ENCODE measurements at regions not wholly inside any gene's neighbourhood (a gene's known extent, or its start where the extent isn't known, plus 50 kb on each side); places are given as distances from the start of the nearest gene placed in this dataset.

DNA sequence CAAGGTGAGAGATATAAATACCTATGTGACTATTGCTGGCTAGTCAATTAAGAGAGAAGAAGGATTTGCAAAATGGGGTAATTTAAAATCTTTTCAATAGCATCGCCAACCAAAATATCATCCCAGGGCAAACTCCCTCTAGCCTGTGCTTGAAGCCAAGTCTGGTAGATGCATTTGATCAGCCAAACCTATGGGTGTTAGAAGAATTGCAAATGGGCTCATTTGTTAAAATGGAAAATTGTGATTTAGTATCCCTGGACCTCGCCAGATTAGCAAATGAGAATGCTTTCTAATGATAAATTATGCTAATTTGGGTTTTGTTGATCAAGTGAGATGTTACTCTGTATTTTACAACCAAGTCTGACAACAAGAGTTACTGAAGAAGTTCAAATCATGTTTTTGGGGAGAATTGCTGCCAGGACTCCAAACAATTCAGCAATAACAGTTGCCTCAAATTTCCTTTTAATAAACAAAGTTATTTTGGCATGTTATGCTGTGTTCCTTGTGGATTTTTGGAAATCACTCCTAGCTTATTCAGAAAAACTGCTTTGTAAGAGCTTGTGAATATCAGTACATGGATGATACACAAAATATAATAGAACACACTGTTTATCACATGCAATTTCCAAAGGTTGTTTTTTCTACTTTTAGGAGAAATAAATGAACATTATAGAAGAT, 272.5 kb upstream of the PARD3B start:
- H3K4me3 ChIP-seq (ENCODE audit: low read length, poor library complexity, severe bottlenecking), result no peak overlapping the region
- H3K9me3 ChIP-seq (ENCODE audit: insufficient read depth, low read depth, low read length), result no peaks in the 10 kb centered on the region

DNA sequence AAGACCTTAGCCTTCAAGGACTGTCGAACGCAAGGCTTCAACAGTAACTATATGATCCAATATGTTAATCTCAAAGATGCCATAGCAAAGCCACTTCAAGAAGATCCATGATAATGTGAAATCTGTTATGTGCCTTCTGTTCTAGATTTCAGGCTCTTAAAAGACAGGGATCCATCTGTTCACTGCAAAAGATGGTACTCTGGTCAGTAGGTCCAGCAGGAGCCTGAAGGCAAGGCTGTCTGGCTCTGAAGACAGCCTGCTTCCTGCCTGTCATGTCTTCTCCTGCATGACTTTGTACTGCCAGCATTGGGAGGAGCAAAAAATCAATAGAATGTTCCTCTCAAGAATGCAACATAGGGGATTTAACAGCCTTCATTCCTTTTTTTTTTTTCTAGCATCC, 270.8 kb upstream of the PARD3B start:
- Histone ChIP-seq H3K79me2 (ENCODE audit: insufficient read depth, low read length) (no peaks in the 10 kb centered on the region), H3K36me3 (ENCODE audit: insufficient read depth, low read length) (no peaks in the 10 kb centered on the region), H2AFZ (ENCODE audit: low read length) (no peak overlapping the region), H3K4me2 (ENCODE audit: low read depth, low read length, poor library complexity, severe bottlenecking) (no peak overlapping the region), H4K20me1 (ENCODE audit: insufficient read depth, low read length, poor library complexity, severe bottlenecking) (no peaks in the 10 kb centered on the region), H3K9me3 (ENCODE audit: insufficient read depth, low read depth, low read length) (no peaks in the 10 kb centered on the region), H3K4me1 (ENCODE audit: insufficient read depth, low read length, poor library complexity, severe bottlenecking) (no peaks in the 10 kb centered on the region), H3K4me3 (ENCODE audit: low read length, poor library complexity, severe bottlenecking) (no peak overlapping the region), H3K9ac (ENCODE audit: low read depth, low read length, poor library complexity, severe bottlenecking) (no peak overlapping the region), H3K27me3 (ENCODE audit: insufficient read depth, low read length, poor library complexity, severe bottlenecking) (peaks cover 7% of the 10 kb centered on the region), H3K9me2 (replicated peaks; ENCODE audit: low read depth, low read length) (no peaks in the 10 kb centered on the region), H3F3A (ENCODE audit: low read depth) (no peaks in the 10 kb centered on the region)
- TF ChIP-seq, protein P1, sequence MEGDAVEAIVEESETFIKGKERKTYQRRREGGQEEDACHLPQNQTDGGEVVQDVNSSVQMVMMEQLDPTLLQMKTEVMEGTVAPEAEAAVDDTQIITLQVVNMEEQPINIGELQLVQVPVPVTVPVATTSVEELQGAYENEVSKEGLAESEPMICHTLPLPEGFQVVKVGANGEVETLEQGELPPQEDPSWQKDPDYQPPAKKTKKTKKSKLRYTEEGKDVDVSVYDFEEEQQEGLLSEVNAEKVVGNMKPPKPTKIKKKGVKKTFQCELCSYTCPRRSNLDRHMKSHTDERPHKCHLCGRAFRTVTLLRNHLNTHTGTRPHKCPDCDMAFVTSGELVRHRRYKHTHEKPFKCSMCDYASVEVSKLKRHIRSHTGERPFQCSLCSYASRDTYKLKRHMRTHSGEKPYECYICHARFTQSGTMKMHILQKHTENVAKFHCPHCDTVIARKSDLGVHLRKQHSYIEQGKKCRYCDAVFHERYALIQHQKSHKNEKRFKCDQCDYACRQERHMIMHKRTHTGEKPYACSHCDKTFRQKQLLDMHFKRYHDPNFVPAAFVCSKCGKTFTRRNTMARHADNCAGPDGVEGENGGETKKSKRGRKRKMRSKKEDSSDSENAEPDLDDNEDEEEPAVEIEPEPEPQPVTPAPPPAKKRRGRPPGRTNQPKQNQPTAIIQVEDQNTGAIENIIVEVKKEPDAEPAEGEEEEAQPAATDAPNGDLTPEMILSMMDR (conservative IDR thresholded peaks at IDR 0.05; ENCODE audit: low read length), result no peak
- no peak for TF ChIP-seq EZH2phosphoT487 (IDR thresholded peaks at IDR 0.05; ENCODE audit: borderline replicate concordance)

More for the DNA sequence above, 272.5 kb upstream of the PARD3B start:
- H3K4me2 ChIP-seq (ENCODE audit: low read depth, low read length, poor library complexity, severe bottlenecking), result no peak overlapping the region
- no peaks in the 10 kb centered on the region for H4K20me1 ChIP-seq (ENCODE audit: insufficient read depth, low read length, poor library complexity, severe bottlenecking)
- H3K4me1 ChIP-seq (ENCODE audit: insufficient read depth, low read length, poor library complexity, severe bottlenecking), result no peaks in the 10 kb centered on the region
- H3F3A ChIP-seq (ENCODE audit: low read depth), result no peaks in the 10 kb centered on the region
- H2AFZ ChIP-seq (ENCODE audit: low read length), result no peak overlapping the region
- no peaks in the 10 kb centered on the region for H3K9me2 ChIP-seq (replicated peaks; ENCODE audit: low read depth, low read length)
- H3K27me3 ChIP-seq (ENCODE audit: insufficient read depth, low read length, poor library complexity, severe bottlenecking), result peaks cover 7% of the 10 kb centered on the region
- TF ChIP-seq EZH2phosphoT487 (IDR thresholded peaks at IDR 0.05; ENCODE audit: borderline replicate concordance), result no peak
- TF ChIP-seq, protein P1 (conservative IDR thresholded peaks at IDR 0.05; ENCODE audit: low read length), result no peak
- no peak overlapping the region for H3K9ac ChIP-seq (ENCODE audit: low read depth, low read length, poor library complexity, severe bottlenecking)
- H3K36me3 ChIP-seq (ENCODE audit: insufficient read depth, low read length), result no peaks in the 10 kb centered on the region
- H3K79me2 ChIP-seq (ENCODE audit: insufficient read depth, low read length), result no peaks in the 10 kb centered on the region

DNA sequence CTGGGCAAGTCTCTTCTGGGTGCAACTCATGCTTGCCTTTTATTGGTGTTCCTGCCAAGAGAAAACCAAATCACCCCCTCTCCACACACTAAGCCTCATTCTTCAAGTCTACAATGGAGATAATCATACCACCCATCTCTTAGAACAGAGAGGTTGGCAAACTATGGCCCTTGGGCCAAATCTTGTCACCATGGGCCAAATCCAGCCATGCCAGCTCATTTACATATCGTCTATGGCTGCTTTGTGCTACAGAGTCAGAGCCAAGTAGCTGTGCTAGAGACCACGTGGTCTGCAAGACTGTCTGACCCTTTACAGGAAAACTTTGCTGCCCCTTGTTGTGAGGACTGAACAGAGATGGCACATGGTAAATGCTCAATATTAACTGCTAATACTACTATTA, 270.3 kb upstream of the PARD3B start:
- Histone ChIP-seq H3K27me3 (ENCODE audit: insufficient read depth, low read length, poor library complexity, severe bottlenecking) (peaks cover 7% of the 10 kb centered on the region), H3K9ac (ENCODE audit: low read depth, low read length, poor library complexity, severe bottlenecking) (no peak overlapping the region), H3K4me1 (ENCODE audit: insufficient read depth, low read length, poor library complexity, severe bottlenecking) (no peaks in the 10 kb centered on the region), H3K4me2 (ENCODE audit: low read depth, low read length, poor library complexity, severe bottlenecking) (no peak overlapping the region), H3F3A (ENCODE audit: low read depth) (no peaks in the 10 kb centered on the region), H3K36me3 (ENCODE audit: insufficient read depth, low read length) (no peaks in the 10 kb centered on the region), H4K20me1 (ENCODE audit: insufficient read depth, low read length, poor library complexity, severe bottlenecking) (no peaks in the 10 kb centered on the region), H2AFZ (ENCODE audit: low read length) (no peak overlapping the region), H3K9me3 (ENCODE audit: insufficient read depth, low read depth, low read length) (no peaks in the 10 kb centered on the region), H3K79me2 (ENCODE audit: insufficient read depth, low read length) (no peaks in the 10 kb centered on the region), H3K9me2 (replicated peaks; ENCODE audit: low read depth, low read length) (no peaks in the 10 kb centered on the region), H3K4me3 (ENCODE audit: low read length, poor library complexity, severe bottlenecking) (no peak overlapping the region)
- TF ChIP-seq EZH2phosphoT487 (IDR thresholded peaks at IDR 0.05; ENCODE audit: borderline replicate concordance), result no peak
- TF ChIP-seq, protein P1 (conservative IDR thresholded peaks at IDR 0.05; ENCODE audit: low read length), result no peak
